GM19035 (cell line): ENCODE measurements at regions not wholly inside any gene's neighbourhood (a gene's known extent, or its start where the extent isn't known, plus 50 kb on each side); places are given as distances from the start of the nearest gene placed in this dataset.
"Not testable (repeated sequence)": the region's sequence is repeated elsewhere in the genome, so short reads cannot be mapped to it uniquely, and the experiment has no call there.

Experiments used
- ATAC-seq: cut with Tn5 transposase; IDR thresholded peaks from one replicate; pipeline ENCODE4 v1.9.1; 2021; ENCODE audit not compliant: unreplicated experiment

DNA sequence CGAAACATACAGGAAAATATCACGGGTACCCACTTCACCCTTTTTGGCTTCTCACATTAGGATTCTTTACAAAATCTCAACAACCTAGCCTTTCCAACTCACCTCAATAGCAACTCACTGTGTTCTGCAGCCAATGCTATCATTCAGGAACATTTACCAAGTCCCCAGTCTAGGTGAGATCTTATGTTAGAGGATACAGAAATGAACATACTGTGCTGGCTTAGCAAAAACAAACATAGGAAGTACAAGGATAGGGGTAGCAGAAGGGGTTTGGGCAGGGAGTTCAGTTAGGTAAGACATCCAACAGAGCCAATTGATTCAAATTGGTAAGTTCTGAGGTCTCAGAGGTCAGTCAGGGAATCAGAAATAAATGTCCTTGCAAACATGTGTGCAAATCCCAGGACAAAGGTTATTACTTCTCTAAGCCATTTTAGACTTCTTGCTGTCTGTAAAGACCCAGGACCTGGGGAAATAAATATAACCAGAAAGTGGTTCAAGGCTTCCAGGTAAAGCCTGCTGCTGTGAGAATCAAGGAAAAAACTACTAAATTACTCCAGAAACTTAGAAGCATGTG is 556.3 kb upstream of the CHAC2 start:
- ATAC-seq: no peak

DNA sequence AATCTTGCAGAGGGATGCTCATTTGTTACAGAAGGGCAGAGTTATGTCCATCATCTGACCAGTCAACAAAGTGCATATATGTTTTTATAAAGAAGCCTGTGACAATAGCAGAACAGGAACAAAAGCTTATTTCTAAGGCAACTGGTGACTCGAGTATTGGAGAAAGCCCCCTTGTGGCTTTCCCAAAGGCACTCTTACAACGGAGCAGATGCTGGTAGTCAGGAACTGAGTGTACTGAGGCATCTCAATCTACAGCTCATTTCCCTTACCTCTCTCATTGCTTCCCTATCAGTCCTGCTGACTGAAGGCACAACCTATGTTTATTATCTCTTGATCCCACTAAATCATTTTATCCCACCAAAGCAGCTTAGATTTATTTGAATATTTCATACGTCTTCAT is 557.1 kb upstream of the CHAC2 start:
- ATAC-seq: no peak

DNA sequence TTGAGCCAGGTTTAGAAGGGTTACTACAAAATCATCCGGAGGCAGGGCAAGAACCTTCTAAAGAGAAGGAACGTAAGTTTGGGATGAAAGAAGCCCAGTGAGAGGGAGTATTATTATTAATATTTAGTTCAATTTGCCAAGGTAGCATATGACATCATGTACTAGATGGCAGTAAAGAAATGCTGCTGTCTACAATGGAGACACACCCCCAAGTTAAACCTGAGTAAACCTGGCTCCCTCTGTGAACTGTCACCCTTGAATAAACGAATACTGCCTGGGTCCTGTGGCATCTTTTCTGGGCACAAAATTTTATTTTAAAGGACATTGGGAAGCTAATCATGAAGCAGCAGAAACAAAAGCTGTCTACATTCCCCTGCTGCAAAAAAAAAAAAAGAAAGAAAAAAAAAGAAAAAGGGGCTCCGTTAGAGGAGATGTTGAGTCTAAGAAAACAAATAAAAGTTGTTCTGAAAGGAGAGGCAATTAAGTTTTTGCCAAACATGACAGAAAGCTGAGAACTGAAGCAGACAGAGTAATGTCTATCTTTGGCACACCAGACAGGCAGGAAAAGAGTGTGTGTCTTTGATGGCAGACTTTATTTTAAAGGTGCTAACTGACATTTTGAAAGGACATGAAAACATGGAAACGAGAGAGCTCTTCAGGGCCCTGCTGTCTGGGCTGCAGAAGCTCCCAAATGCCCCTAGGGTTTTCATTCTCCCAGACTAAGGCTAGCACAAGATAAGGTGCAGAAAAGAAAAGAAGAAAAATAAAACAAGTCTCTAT is 557.7 kb upstream of the CHAC2 start:
- no peak for ATAC-seq

DNA sequence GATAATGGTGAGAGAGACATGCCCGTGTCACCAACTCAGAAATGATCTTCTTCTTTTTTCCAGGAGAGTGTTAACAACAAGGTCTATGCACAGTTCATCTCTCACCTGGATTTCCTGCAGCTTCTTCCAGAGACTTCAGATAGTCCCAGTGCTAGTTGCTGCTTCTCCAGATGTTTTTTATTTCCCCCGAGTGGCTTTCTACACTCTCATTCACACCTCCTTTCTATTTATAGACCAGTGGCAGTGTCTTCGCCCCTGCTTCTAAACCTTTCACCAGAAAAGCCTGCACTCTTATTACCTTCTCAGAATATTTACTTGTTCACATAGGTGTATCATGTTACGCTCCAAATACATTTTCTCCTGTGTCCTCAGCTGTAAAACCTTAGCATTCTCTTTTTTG is 558.8 kb upstream of the CHAC2 start:
- no peak for ATAC-seq

DNA sequence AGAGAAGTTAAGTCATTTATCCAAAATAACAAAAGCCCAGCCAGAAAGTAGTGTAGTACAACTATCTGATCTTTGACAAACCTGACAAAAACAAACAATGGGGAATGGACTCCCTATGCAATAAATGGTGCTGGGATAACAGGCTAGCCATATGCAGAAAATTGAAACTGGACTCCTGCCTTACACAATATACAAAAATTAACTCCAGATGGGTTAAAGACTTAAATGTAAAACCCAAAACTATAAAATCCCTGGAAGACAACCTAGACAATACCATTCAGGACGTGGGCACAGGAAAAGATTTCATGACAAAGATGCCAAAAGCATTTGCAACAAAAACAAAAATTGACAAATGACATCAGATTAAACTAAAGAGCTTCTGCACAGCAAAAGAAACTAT is 561.4 kb upstream of the CHAC2 start:
- ATAC-seq: not testable (repeated sequence)

DNA sequence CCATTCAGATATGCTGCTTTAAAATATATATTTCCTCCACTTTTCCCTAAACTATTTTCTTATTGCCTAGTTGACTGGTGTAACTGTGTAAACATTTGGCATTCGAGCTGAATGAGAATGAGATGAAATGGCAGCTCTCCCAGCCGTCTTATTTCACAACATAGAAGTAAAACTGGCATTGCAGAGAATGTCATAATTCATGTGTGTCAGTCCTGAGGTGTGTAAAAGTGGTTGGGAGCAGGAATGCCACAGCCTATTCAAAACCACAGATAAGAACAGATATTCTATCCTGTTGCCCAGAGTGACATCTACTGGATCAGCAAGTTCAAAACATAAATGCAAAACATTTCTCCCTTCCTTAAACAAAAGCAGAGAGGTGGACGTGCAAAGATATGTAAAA is 565.5 kb upstream of the CHAC2 start:
- ATAC-seq: no peak

DNA sequence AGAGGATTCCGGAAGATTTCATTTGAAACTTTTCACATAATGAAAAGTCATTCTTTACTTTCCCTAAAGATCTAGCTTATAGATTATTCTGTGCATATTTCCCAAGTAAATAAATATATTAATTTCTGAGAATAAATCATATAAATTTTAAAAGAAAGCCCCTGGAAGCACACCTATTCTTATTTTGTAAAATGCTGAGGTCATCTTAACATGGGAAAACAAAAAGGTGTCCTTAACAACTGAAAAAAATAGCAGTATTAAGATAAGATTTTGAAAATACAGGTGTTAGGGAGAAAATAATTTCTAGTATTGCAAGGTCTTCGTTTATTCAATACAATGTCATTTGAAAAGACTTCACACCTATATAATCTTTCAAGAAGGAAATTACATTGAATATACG is 567.5 kb upstream of the CHAC2 start:
- no peak for ATAC-seq

DNA sequence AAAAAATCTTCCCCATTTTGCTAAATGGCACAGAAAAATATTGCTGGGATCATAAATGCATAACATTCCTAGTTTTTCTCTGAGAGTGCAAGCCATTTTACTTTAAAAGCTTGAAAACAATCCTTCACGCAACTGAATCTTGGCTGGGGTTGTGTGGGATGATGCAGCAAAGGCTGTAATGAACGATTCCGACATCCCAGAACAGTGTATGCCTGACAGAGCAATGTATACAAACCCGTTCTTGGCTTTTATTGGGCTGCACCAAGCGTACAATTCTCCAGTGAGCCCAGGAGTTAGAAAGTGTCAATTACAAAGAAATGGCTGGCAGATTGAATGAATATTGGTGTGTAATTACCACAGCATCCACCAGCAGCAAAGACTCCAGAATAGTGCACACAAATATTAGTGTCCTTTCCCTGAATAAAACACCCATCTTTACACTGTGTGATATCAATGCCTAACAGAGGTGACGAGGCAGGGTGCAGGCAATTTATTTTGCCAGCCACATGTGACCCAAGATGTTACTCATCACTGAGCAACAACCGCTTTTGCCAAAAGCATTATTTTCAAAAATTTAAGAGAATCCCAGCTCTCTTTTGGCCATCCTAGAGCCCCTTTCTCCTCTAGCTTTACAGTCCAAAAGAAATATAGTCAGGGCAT is 578.6 kb upstream of the CHAC2 start:
- ATAC-seq: no peak

DNA sequence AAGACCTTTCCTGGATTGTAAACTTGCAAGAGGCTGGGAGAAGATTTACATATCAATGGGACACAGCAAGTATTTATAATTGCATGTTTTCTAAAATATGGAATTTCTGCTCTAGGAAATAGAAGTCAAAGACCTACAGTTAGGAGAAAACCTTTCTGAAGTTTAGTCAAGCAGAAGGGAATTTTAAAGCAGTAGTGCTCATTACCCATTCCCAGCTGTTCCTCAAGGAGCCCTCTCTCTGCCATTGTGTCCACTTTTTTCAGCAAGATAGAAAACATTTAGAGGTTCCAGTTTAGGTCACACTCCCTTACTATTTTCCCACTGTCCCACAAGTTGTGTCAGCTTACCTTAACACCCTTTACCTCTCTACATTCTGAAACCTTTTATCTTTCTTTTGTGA is 584.0 kb upstream of the CHAC2 start:
- ATAC-seq: no peak

DNA sequence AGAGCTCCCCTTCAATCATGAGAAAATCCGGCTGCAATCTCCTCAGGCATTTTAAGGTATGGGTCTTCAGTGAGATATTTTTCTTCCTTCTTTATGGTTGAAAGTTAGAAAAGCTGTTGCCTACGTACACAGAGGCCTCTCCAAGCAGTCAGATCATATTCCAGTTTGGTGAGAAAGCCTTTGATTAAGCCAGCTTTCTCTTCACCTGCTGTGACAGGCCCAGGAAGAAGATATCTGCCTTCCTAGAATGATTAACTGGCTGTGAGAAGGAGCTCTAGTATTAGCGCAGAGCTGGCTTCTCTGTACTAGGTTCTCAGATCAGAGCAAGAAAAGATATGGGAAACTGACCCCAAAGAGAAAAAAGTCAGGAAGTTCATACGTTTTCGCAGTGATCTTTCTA is 585.0 kb upstream of the CHAC2 start:
- ATAC-seq: no peak

DNA sequence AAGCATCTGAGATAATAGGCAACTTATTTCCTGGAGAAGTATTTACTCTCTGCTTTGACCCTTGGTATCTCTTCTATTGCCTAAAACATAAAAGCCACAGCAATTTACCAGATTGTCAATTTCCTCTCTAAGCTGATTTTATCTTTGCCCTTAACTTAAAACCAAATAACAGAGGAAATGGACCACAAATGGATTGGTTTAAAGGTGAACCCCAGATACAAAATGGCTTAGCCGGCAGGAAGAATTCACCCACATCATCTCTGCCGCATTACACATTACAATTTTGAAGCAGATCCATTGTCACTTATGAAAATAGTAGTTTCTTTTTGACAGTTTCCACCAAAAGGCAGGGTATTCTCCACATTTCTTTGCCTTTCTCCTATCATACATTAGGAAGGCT is 585.8 kb upstream of the CHAC2 start:
- ATAC-seq: no peak

DNA sequence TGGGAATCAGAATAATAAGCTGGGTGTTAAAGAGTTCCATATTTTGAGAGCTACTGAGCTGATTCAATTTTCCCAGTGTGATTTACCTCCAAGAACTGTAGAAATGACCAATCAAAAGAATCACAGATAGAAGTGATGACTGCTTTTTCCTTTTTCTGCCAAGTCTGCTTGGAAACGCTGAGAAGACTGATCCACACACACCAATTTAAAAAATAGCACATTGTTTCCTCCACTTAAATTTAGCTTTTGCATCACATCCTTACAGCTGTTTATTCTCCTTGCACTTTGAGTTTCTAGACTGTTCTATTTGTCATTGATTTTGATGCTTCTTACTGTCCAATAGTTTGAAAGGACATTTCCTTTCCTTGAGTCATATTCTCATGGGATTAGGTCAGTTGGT is 590.3 kb upstream of the CHAC2 start:
- no peak for ATAC-seq

DNA sequence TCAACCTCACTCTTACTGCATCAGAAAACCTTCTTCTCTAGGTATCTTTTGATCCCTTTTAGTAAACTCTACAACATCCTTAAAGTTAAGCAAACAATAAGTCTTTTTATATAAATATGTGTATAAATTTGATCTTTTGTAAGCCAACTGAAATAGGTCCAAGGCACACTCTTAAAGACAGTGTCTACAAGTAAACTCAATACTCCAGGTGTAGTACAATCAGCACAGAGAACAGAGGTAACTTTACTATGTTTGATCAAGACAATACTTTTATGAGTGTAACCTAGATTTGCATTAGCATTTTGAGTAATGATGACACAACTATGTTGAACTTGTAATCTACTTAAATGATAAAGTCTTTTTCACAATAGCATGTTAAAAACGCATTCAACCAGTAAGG is 593.1 kb upstream of the CHAC2 start:
- ATAC-seq: no peak

DNA sequence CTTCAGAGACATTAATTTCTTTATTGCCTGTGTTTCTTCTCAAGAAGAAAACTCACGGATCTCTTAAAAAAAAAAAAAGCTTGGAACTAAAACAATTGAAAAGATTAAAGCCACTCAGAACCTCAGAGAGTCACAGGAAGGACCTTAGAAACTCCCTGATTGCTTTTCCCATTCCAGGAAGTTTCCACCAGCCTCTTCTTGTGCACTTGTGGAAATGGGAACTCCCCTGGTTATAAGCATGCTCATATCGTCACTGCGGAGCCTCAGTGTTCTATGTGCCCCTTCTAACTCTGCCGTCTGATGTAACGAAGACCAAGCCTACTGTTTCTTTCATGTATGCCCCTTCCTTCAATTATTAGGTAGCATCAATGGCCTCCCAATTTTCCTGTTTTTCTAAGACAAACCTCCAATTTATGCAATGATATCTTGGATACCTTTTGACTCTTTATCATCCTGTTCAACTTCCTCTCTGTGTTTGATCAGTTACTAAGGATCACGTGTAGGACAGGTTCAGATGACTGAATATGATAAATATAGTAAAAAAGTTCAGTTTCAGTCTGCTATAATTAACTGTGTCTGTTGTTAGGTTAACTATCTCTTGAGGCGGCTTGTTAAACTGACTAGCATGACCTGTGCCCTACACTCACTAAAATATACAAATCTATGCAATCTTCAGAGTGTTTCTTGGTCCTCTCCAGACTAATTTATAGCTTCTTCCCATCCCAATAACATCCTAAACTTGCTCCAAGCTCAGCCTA is 593.7 kb upstream of the CHAC2 start:
- ATAC-seq: no peak

DNA sequence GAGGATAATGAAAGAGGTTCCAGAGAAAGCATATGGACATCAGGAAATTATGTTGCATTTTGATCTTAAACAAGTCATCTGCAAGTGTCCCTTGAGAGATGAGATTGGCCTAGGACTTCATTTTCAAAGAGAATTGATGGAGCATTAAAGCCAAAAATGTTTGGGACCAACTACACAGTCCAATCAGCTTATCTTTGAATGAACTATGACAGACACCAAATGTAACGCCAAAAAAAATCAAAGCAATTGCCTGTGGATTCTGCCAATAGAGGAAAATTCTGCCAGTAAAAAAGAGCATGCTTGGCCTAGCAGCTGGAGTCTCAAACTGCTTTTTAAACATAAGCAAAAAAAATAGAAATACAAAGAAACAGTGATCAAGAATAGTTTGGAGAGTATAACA is 594.5 kb upstream of the CHAC2 start:
- ATAC-seq: no peak

DNA sequence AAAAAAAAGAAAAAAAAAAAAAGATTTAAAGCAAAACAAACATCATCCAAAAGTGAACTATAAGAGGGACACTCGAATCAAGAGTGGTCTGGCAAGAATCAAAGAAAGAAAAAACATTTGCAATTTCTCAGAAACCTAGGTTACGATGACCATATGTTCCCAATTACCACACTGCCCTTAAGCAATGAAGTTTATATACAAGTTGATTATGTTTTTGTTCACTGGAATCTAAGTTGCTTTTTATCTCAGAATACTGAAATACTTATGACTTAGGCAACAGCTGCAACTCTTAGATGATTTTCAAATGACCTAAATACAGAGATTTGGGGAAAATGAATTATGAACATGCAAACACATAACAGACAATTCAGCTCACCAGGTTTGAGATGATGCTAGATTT is 597.1 kb upstream of the CHAC2 start:
- no peak for ATAC-seq

DNA sequence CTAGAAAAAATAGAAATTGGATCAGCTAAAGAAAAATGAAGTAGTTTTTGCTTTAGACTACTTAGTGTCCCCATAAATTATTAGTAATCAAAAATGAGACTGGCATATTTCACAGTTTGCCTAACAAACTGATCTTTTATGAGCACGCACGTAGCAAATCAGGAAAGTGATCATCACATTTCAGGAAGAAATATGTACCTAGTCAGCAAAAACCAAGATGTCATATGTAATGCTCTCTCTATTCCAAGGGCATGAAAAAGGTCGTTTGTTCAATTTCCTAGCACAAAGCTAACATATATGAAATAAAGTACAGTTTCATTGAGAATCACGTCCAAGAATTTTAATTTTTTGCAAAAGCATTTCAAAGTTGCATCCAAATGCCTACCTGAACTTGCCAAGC is 600.4 kb upstream of the CHAC2 start:
- no peak for ATAC-seq

DNA sequence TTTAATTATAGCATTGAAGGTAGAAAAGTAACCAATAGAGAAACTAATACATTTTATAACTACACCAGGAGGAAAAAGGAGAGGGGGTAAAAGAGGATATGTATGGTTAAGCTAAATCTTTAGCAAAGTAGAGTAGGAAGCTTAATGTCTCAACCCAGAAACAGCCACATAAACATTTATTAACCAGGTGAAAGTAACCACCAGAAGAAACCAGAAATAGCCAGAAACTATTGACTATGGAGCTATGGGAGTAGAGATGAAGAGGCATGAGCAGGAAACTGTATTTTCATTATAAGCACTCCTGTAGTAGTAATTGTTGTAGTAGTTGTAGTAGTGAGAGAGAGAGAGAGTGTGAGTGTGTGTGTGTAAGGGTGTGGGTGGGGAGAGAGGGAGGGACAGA is 617.5 kb upstream of the CHAC2 start:
- ATAC-seq: no peak

DNA sequence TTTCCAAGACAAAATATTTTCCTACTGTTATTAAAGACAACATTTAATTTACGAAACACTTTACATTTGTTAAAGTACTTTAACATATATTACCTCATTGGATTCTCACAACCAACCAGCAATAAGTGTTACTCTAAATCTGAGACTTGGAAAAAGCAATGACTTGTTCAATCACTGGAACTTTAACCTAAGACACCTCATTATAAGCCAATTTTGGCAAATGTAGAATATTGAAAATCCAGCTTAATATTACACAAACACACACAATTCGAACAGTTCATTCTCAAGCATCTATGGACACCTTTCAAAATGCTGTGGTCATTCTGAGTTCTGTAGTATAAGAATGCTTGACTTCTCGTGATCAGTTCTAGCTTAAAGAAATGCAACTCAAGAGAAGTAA is 619.4 kb upstream of the CHAC2 start:
- ATAC-seq: no peak

DNA sequence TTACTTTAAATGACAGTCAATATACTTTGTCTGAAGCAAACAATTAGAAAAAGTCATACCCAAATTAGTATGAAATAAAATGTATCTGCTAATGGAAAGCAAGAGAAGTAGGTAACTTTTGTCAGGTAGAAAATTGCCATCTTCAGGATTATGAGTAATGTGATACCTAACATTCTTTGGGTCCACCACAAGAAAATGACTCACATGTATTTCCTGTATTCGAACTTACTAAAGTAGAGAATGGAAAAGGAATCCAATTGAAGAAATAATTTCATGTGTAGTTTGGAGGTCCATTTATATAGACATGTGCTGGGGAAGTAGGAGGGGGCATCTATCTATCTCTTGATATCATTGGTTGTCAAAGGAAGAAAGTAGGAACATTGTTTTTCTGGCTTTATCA is 636.2 kb upstream of the CHAC2 start:
- no peak for ATAC-seq

DNA sequence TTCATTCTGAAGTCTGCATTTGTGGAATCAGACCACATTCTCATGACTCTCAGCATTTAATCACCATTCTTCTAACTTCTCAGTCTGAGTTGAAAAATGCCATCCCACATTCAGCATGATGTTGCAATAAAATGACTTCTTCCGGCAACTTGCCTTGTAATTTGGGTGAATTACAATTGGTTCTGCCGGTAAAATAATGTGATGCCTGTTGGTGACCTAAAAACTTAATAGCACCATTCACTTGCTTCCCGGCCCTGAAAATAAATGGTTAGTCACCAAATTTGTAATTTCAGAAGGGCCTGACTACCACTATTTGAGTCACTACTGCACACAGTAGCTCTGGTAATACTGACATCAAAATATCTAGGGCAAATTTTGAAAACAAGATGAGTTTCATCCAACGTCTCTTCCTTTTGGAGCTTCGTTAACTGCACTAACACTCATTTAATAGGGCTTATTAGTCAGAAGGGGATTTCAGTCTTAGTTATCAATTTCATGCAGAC is 637.1 kb upstream of the CHAC2 start:
- peak; percentile 44 for ATAC-seq

DNA sequence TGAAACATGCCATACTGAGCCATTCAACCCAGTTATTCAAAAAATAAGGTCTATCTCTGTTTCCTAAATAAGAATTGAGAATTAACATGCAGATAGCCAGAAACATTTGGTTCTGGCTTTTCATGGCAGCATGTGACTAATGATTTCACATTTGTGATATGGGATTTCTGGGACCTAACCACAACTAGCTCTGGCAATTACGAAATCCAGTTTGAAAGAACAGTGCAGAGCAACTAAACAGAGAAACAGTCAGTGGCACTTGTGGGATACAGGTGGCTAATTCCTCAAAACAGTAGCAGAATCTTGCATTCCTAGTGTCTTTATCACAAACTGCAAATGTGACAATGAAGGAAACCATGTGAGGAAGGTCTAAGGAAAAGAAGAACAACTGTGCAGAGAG is 637.8 kb upstream of the CHAC2 start:
- ATAC-seq: no peak
